ENCODE measurements at regions not wholly inside any gene's neighbourhood (a gene's known extent, or its start where the extent isn't known, plus 50 kb on each side); places are given as distances from the start of the nearest gene placed in this dataset.

DNA sequence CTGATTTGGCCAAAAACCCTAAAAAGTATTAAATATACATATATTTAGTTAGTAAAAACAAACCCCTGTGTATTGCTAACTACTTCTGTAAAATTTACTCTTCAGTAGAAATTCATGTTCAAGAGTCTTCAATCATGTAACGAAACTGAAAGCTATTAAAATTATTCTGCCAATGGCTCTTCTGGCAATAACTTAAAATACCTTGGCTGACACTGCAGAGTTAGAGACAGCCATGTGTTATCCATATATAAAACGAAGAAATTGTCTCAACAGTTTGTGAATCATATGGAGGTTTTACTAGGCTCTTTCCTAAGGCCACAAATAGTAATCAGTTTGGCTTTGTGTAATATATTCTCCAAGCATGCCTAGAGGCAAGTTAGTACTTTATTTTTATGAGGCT, 357.2 kb downstream of the COL11A1 start:
- H3K4me3 ChIP-seq (ENCODE audit: low read depth, low read length): no peak overlapping the region
- DNase-seq (ENCODE audit: low read depth): no peak
- TF ChIP-seq, protein P1, sequence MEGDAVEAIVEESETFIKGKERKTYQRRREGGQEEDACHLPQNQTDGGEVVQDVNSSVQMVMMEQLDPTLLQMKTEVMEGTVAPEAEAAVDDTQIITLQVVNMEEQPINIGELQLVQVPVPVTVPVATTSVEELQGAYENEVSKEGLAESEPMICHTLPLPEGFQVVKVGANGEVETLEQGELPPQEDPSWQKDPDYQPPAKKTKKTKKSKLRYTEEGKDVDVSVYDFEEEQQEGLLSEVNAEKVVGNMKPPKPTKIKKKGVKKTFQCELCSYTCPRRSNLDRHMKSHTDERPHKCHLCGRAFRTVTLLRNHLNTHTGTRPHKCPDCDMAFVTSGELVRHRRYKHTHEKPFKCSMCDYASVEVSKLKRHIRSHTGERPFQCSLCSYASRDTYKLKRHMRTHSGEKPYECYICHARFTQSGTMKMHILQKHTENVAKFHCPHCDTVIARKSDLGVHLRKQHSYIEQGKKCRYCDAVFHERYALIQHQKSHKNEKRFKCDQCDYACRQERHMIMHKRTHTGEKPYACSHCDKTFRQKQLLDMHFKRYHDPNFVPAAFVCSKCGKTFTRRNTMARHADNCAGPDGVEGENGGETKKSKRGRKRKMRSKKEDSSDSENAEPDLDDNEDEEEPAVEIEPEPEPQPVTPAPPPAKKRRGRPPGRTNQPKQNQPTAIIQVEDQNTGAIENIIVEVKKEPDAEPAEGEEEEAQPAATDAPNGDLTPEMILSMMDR (IDR thresholded peaks at IDR 0.05; ENCODE audit: insufficient read depth, low read length, poor library complexity, severe bottlenecking): no peak
- H3K27me3 ChIP-seq (ENCODE audit: control insufficient read depth, insufficient read depth, low read length): no peaks in the 10 kb centered on the region
- H3K36me3 ChIP-seq (ENCODE audit: control insufficient read depth, insufficient read depth, low read length): no peaks in the 10 kb centered on the region

DNA sequence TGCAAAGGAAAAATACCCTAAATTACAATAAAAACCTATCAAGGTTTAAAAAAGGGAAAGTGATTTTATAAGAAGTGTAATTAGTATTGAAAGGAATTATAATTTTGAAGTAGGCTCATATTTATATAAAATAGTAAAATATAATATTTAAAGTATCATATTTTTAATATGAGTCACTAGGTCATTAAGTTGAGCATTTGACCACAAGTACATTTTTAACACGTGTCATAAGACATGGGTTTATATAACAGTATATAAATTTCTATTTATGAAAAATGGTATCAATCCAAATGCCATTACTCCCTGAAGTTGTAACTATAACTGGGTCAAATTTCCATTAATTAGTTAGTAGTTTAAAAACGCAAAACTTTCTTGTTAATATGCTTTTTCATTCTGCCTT, 365.9 kb downstream of the COL11A1 start:
- H3K36me3 ChIP-seq (ENCODE audit: control insufficient read depth, insufficient read depth, low read length): no peaks in the 10 kb centered on the region
- DNase-seq (ENCODE audit: low read depth): no peak
- H3K27me3 ChIP-seq (ENCODE audit: control insufficient read depth, insufficient read depth, low read length): no peaks in the 10 kb centered on the region
- no peak overlapping the region for H3K4me3 ChIP-seq (ENCODE audit: low read depth, low read length)
- TF ChIP-seq, protein P1 (IDR thresholded peaks at IDR 0.05; ENCODE audit: insufficient read depth, low read length, poor library complexity, severe bottlenecking): no peak

DNA sequence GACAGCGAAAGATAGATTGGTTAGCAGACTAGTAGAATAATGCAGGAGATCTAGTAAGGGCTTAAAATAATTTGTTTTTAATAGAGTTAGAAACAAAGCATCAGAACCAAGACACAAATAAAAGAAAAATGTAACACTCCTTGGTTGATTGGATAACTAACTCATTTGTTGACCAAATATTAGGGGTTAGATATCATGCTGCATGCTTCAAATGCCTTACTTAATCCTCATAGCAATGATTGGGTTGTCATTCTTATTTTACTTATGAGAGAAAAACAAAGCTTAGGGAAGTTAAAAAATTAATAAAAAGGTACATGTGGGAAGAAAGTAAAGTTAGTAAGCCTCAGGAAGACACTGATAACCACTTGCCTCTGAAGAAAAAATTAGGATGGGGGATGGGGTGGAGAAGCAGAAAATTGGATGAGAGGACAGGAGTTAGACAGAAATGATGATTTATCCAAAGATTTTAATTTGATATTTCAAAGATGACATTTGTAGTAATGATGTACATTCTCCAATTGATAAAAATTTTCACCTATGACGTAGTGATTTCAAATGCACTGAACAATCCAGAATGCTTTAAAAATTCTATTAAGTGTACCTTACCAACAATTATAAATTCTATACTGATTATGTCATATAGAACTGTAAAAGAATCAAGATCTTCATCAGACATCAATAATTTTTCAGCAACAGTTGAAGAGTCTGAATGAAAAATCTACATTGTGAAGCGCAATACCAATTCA, 374.7 kb downstream of the COL11A1 start:
- no peak overlapping the region for H3K4me3 ChIP-seq (ENCODE audit: low read depth, low read length)
- H3K36me3 ChIP-seq (ENCODE audit: control insufficient read depth, insufficient read depth, low read length): no peaks in the 10 kb centered on the region
- H3K27me3 ChIP-seq (ENCODE audit: control insufficient read depth, insufficient read depth, low read length): no peaks in the 10 kb centered on the region
- DNase-seq (ENCODE audit: low read depth): no peak
- TF ChIP-seq, protein P1 (IDR thresholded peaks at IDR 0.05; ENCODE audit: insufficient read depth, low read length, poor library complexity, severe bottlenecking): no peak

DNA sequence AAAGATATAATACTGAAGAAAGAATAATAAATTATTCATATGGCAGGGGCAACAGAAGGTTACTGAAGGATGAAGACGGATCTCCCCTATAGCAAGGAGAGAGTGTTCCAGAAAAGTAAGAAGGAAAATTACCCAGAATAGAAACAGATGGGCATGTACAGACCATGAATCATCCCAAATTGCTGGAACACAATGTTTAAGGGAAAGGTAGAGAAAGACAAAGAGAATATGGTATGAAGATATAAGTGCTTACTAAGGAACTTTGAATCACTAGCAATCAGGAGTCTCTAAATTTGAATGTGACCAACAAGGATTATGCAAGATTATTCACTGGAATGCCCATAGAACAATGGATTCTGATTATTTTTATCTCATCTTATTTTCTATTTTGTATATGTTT, 375.4 kb downstream of the COL11A1 start:
- no peaks in the 10 kb centered on the region for H3K36me3 ChIP-seq (ENCODE audit: control insufficient read depth, insufficient read depth, low read length)
- DNase-seq (ENCODE audit: low read depth): no peak

DNA sequence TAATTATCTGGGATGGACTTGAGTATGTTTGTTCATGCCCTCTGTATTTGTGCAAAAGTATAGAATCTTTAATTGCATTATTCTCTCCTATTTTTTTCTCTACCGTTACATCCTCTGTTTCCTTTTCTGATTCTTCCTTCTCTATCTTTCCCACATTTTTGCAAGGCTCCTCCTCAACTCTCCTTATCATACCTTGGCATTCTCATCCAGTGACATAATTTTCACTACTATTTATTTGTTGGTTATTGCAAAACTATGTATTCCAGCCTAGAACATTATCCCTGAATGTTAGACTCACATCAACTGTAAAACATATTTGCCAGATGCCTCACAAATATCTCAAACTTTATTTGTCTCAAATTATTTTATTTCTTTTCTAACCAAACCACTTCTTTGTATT, 381.9 kb downstream of the COL11A1 start:
- no peak for DNase-seq (ENCODE audit: low read depth)
- Histone ChIP-seq H3K4me3 (ENCODE audit: low read depth, low read length) (no peak overlapping the region), H3K27me3 (ENCODE audit: control insufficient read depth, insufficient read depth, low read length) (no peaks in the 10 kb centered on the region), H3K36me3 (ENCODE audit: control insufficient read depth, insufficient read depth, low read length) (no peaks in the 10 kb centered on the region)
- TF ChIP-seq, protein P1 (IDR thresholded peaks at IDR 0.05; ENCODE audit: insufficient read depth, low read length, poor library complexity, severe bottlenecking): no peak

More for the DNA sequence above, 375.4 kb downstream of the COL11A1 start:
- Histone ChIP-seq H3K4me3 (ENCODE audit: low read depth, low read length) (no peak overlapping the region), H3K27me3 (ENCODE audit: control insufficient read depth, insufficient read depth, low read length) (no peaks in the 10 kb centered on the region)
- TF ChIP-seq, protein P1 (IDR thresholded peaks at IDR 0.05; ENCODE audit: insufficient read depth, low read length, poor library complexity, severe bottlenecking): no peak

DNA sequence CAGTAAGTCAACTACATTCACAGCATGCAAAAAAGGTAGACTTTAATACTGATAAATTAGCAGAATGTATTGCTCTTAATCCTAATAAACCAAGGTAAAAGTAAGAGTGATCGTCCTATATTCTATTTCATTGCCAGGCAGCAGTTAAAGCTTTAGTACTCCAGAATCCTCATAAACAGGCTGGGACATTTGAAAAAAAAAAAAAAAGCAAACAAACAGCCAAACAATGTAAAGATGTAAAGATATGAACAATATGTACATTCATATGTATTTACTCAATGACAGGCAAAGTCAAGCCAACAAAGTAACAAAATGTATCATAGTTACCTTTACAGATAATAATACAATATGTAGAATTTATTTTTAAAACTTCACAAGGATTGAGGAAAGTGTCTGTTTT, 383.6 kb downstream of the COL11A1 start:
- no peak for DNase-seq (ENCODE audit: low read depth)
- TF ChIP-seq, protein P1 (IDR thresholded peaks at IDR 0.05; ENCODE audit: insufficient read depth, low read length, poor library complexity, severe bottlenecking): no peak
- no peaks in the 10 kb centered on the region for H3K36me3 ChIP-seq (ENCODE audit: control insufficient read depth, insufficient read depth, low read length)
- no peak overlapping the region for H3K4me3 ChIP-seq (ENCODE audit: low read depth, low read length)
- H3K27me3 ChIP-seq (ENCODE audit: control insufficient read depth, insufficient read depth, low read length): no peaks in the 10 kb centered on the region
